Ovary (tissue), 3 donors: ENCODE measurements at regions not wholly inside any gene's neighbourhood (a gene's known extent, or its start where the extent isn't known, plus 50 kb on each side); places are given as distances from the start of the nearest gene placed in this dataset.

Experiments used
- CTCF ChIP-seq, 3 donors: fragments of 450-650 bp in 2 of 3; fragments of 200-600 bp in 1 of 3; IDR thresholded peaks; one replicate each; pipeline versions ENCODE4 v1.5.1 to v1.8.0; 2016 to 2022; ENCODE audit warnings: antibody characterized with exemption in 3 of 3, mild to moderate bottlenecking in 1 of 3
- POLR2A ChIP-seq: fragments of 450-650 bp; IDR thresholded peaks from one replicate; pipeline ENCODE4 v1.6.1; 2017; ENCODE audit warnings: antibody characterized with exemption, mild to moderate bottlenecking, moderate library complexity
- donor health status: DM: no; HTN: no; CAD: no.

DNA sequence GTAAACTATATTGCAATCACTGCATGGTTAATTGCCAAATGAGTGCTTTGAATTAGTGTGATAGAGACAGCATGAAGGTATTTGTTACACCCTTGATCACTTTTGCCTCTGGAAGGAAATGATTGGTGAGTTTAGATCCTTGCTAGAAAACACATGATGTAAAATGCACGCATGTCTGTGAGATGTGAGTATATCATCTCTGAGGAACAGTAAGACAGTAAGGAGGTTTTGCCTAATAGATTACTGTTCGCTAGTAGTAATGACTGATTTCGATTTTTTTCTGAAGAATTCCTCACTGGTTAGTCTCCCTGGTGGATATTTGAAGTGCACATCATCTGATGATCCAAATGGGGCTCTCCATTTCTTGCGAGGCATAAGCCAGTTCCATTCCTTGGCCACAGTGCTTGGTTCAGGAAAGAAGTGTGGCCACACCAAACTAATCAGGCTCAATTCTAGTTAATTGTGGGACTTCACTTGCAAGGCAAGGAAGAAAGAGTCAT, 156.4 kb upstream of the ADRA1B start:
- TF ChIP-seq CTCF (IDR thresholded peaks at IDR 0.05), result no peak
- TF ChIP-seq POLR2A, result no peak
